Esophagus squamous epithelium (tissue), 5 donors: ENCODE measurements at regions not wholly inside any gene's neighbourhood (a gene's known extent, or its start where the extent isn't known, plus 50 kb on each side); places are given as distances from the start of the nearest gene placed in this dataset.

Experiments used
- DNase-seq: peaks from one replicate; lab custom pipeline; 2025; lab: John Stamatoyannopoulos, UW
- H3K27ac ChIP-seq, 4 donors: fragments of 200-600 bp; sonication (generic); one replicate each; pipeline ENCODE4 v1.5.1; 2016 to 2019; ENCODE audit warnings: mild to moderate bottlenecking in 1 of 4
- H3K27me3 ChIP-seq, 4 donors: fragments of 200-600 bp; sonication (generic); 1 replicate in 3 of 4; 2 replicates in 1 of 4; pipeline versions ENCODE4 v1.5.1 to v1.6.0; 2017 to 2021; ENCODE audit warnings: antibody characterized with exemption in 1 of 4
- H3K36me3 ChIP-seq, 3 donors: fragments of 200-600 bp; sonication (generic); one replicate each; pipeline ENCODE4 v1.5.1; 2016 to 2019
- H3K4me1 ChIP-seq, 3 donors: fragments of 200-600 bp; sonication (generic); one replicate each; pipeline ENCODE4 v1.5.1; 2017 to 2019
- H3K4me3 ChIP-seq, 4 donors: fragments of 200-600 bp; sonication (generic); 1 replicate in 3 of 4; 2 replicates in 1 of 4; pipeline ENCODE4 v1.5.1; 2016 to 2019; ENCODE audit warnings: mild to moderate bottlenecking in 2 of 4, moderate library complexity in 1 of 4
- H3K9me3 ChIP-seq, 3 donors: fragments of 200-600 bp; sonication (generic); one replicate each; pipeline ENCODE4 v1.5.1; 2016 to 2019
- POLR2A ChIP-seq, 4 donors: fragments of 450-650 bp; IDR thresholded peaks; one replicate each; pipeline ENCODE4 v1.6.1; 2017; ENCODE audit warnings: antibody characterized with exemption in 4 of 4, mild to moderate bottlenecking in 4 of 4, moderate library complexity in 3 of 4
- WGBS, 2 donors: methylation state at CpG; one replicate each; pipeline ENCODE4 v1.1.5; 2018; 5-methylcytosine and 5-hydroxymethylcytosine counted together
- intact Hi-C: fragments of 100-400 bp; cut with DNase I; formaldehyde crosslinking; loops from one replicate; pipeline ENCODE4 v1.15.0; 2022
- TF ChIP-seq, protein P1 (sequence below), 6 experiments: fragments of 450-650 bp in 4 of 6; fragments of 200-600 bp in 2 of 6; sonication (generic) in 2 of 6; IDR thresholded peaks; one replicate each; pipeline ENCODE4 v1.5.1; 2016 to 2019; ENCODE audit warnings: antibody characterized with exemption in 6 of 6, mild to moderate bottlenecking in 4 of 6, moderate library complexity in 4 of 6
- donor health status: DM: yes; HTN: yes; CAD: no.

DNA sequence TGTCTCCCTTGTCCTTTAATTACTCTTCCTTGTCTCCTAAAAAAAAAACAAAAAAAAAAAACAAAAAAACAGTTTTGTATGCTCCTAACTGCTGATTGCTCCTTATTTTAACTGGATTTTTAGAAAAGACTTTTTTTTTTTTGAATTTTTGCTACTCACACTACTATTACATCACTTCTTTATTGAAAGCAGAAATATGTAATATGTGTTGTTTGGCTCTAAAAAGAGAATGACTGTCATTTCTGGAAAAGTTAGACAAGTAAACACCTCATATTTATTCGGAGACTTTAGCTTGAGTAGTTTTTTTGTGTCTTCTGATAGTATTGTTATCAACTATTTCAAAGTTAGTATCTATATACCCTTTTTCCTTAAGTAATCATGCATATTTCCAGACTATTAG, 855.0 kb downstream of the USP25 start:
- peak overlapping the region in 2 of 4 donors; percentile 31 to 88 for H3K27ac ChIP-seq
- no peak for TF ChIP-seq POLR2A (IDR thresholded peaks at IDR 0.05)
- TF ChIP-seq, protein P1, sequence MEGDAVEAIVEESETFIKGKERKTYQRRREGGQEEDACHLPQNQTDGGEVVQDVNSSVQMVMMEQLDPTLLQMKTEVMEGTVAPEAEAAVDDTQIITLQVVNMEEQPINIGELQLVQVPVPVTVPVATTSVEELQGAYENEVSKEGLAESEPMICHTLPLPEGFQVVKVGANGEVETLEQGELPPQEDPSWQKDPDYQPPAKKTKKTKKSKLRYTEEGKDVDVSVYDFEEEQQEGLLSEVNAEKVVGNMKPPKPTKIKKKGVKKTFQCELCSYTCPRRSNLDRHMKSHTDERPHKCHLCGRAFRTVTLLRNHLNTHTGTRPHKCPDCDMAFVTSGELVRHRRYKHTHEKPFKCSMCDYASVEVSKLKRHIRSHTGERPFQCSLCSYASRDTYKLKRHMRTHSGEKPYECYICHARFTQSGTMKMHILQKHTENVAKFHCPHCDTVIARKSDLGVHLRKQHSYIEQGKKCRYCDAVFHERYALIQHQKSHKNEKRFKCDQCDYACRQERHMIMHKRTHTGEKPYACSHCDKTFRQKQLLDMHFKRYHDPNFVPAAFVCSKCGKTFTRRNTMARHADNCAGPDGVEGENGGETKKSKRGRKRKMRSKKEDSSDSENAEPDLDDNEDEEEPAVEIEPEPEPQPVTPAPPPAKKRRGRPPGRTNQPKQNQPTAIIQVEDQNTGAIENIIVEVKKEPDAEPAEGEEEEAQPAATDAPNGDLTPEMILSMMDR (IDR thresholded peaks at IDR 0.05) = no peak
- no peak overlapping the region for H3K4me3 ChIP-seq
- H3K36me3 ChIP-seq = no peaks in the 10 kb centered on the region
- intact Hi-C loops = no loop called here
- 71 to 85% methylated on average over 1 of the region's 1 CpG for WGBS, 2 donors
- no peak for DNase-seq
- no peaks in the 10 kb centered on the region for H3K27me3 ChIP-seq
- peaks cover under 1 to 54% (median 4%) of the 10 kb centered on the region in 3 donors for H3K4me1 ChIP-seq
- no peaks in the 10 kb centered on the region for H3K9me3 ChIP-seq

DNA sequence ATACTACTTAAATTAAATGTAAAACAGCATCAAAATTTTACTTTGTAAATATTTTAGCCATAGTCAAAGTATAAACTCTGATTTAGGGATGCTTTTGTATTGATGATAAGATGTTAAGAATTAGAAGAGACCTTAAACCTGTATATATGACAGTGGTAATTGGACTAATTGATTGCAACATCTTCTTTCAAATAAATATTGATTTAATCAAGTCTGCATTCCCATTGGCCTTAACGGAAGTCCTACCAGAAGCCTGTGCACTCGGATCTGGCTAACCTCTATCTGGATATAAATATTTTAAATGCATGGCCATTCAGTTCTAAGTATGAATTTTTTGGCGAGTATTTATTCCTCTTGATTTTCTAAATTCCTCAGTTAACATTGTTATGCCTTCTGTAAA, 856.1 kb downstream of the USP25 start:
- intact Hi-C loops = no loop called here
- H3K27me3 ChIP-seq = no peaks in the 10 kb centered on the region
- H3K4me1 ChIP-seq = peaks cover 0 to 43% (median 4%) of the 10 kb centered on the region in 3 donors
- no peaks in the 10 kb centered on the region for H3K36me3 ChIP-seq
- DNase-seq = no peak
- peak overlapping the region in 3 of 4 donors; percentile 80 to 88 (median 87) for H3K27ac ChIP-seq
- TF ChIP-seq, protein P1 (IDR thresholded peaks at IDR 0.05) = no peak
- TF ChIP-seq POLR2A (IDR thresholded peaks at IDR 0.05) = no peak
- H3K4me3 ChIP-seq = no peak overlapping the region
- H3K9me3 ChIP-seq = no peaks in the 10 kb centered on the region
- 75 to 81% methylated on average over 3 of the region's 3 CpGs for WGBS, 2 donors

DNA sequence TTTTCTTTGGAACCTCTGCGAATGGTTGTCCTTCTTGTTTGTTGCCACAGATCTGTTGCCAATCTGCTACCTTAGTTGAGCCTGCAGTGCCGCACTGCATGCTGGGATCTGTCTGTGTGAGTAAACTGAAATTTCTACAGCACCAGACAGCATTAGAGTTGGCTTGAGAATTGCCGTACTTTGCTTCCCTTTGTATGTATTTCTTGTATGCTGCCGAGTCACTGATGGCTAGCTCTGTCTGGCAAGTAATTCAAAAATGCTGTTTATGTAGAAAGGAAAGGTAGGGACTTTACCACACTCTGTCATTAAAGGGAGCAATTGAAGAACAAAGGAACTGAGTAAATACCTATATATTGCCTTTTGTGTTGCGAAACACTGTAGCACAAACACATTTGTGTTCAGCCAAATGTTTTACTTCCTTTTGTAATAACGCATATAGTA, 857.4 kb downstream of the USP25 start:
- peak overlapping the region; percentile 10 to 62 (median 42) for H3K4me3 ChIP-seq
- TF ChIP-seq, protein P1 (IDR thresholded peaks at IDR 0.05) = no peak
- TF ChIP-seq POLR2A (IDR thresholded peaks at IDR 0.05) = peak in 1 of 4 donors; percentile 14
- peak overlapping the region; percentile 80 to 88 (median 86) for H3K27ac ChIP-seq
- no peaks in the 10 kb centered on the region for H3K36me3 ChIP-seq
- peaks cover 0 to 44% (median 4%) of the 10 kb centered on the region in 3 donors for H3K4me1 ChIP-seq
- 9 to 29% methylated on average over 6 of the region's 6 CpGs for WGBS, 2 donors
- no peaks in the 10 kb centered on the region for H3K9me3 ChIP-seq
- intact Hi-C loops = no loop called here
- DNase-seq = no peak
- no peaks in the 10 kb centered on the region for H3K27me3 ChIP-seq

DNA sequence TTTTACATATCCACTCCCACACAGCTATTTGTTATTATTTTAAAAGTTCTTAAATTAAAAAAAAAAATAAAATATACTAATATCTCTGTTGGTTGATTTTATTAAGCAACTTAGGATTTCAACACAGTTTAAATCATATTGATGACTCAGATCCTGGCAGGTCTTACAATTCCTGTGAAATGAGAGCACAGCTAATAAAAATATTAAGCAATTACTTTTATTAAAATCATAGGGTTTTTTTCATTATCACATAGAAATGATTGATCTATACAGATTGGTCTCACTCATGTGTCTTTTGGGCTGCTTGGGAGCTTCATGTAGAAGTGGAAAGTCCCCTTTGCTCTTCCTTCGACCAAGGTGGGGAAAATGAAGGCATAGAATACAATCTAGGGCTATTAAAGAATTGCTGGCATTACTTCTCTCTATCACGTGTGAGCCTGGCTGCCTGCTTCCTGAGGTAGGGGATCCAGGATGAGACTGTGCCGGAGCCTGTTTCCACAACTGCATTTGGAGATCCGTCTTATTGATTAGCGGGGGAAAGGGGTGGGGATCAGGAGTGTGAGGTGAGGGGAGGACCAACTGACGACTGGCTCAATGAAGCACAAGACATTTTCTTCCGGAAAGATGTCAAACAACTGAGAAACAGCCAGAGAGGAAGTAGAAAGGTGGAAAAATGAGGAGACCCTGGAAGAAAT, 858.0 kb downstream of the USP25 start:
- intact Hi-C loops = no loop called here
- no peak for DNase-seq
- TF ChIP-seq, protein P1 (IDR thresholded peaks at IDR 0.05) = no peak
- no peak for TF ChIP-seq POLR2A (IDR thresholded peaks at IDR 0.05)
- H3K4me1 ChIP-seq = peaks cover 0 to 51% (median 4%) of the 10 kb centered on the region in 3 donors
- 13 to 30% methylated on average over 7 of the region's 7 CpGs for WGBS, 2 donors
- no peaks in the 10 kb centered on the region for H3K36me3 ChIP-seq
- H3K9me3 ChIP-seq = no peaks in the 10 kb centered on the region
- H3K4me3 ChIP-seq = peak overlapping the region; percentile 24 to 62 (median 42)
- peak overlapping the region; percentile 80 to 88 (median 85) for H3K27ac ChIP-seq
- no peaks in the 10 kb centered on the region for H3K27me3 ChIP-seq

DNA sequence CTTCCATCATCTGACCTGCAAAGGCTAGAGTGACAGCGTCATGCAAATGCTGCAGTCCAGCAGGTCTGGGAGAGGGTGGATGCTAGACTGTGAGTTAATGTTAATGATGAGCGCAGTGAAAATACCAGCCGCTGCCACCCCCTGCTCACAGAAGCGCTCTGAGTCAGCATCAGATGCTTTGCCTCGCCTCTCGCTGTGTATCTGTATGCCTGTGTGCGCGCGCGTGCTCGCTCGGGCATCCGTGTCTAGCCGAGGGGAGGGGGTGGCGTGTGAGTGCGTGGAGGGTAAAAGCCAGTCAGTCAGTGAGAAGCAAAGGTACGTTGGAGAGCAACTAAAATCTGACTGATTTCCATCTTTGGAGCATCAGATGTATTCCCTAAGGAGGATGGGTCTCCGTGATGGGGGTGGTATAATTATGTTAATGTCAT, 858.7 kb downstream of the USP25 start:
- no peak for DNase-seq

More for the DNA sequence above, 858.7 kb downstream of the USP25 start:
- Histone ChIP-seq H3K27ac (peak overlapping the region; percentile 80 to 88 (median 85)), H3K4me3 (peak overlapping the region; percentile 24 to 62 (median 42)), H3K4me1 (peaks cover 0 to 57% (median 4%) of the 10 kb centered on the region in 3 donors), H3K9me3 (no peaks in the 10 kb centered on the region), H3K27me3 (no peaks in the 10 kb centered on the region), H3K36me3 (no peaks in the 10 kb centered on the region)
- TF ChIP-seq, protein P1 (IDR thresholded peaks at IDR 0.05) = no peak
- peak in 2 of 4 donors; percentile 29 to 40 for TF ChIP-seq POLR2A (IDR thresholded peaks at IDR 0.05)
- intact Hi-C loops = no loop called here
- 16 to 22% methylated on average over 6 to 8 of the region's 18 CpGs for WGBS, 2 donors
